ENCODE measurements at regions not wholly inside any gene's neighbourhood (a gene's known extent, or its start where the extent isn't known, plus 50 kb on each side); places are given as distances from the start of the nearest gene placed in this dataset.

GRCh38 chr10:124198871-124199270, 105.5 kb upstream of the CHST15 start:
- no peak for ATAC-seq
- Histone ChIP-seq H3K36me3 (no peaks in the 10 kb centered on the region), H3K4me1 (no peaks in the 10 kb centered on the region), H3K9me3 (no peaks in the 10 kb centered on the region), H3K4me3 (no peak overlapping the region), H3K27ac (no peak overlapping the region), H3K27me3 (no peaks in the 10 kb centered on the region)
- TF ChIP-seq POLR2A (IDR thresholded peaks at IDR 0.05) (no peak), CTCF (IDR thresholded peaks at IDR 0.05) (no peak)
- intact Hi-C loops (cut with DNase I), result no loop called here
- no peak for DNase-seq
- WGBS (ENCODE audit: insufficient coverage, low coverage, low lambda C conversion rate, missing lambda C conversion rate), result 75% methylated on average over 2 of the region's 2 CpGs

GRCh38 chr10:124198125-124198501, 104.7 kb upstream of the CHST15 start:
- no peak for ATAC-seq
- Histone ChIP-seq H3K27ac (no peak overlapping the region), H3K4me3 (no peak overlapping the region), H3K27me3 (no peaks in the 10 kb centered on the region), H3K4me1 (no peaks in the 10 kb centered on the region), H3K36me3 (no peaks in the 10 kb centered on the region), H3K9me3 (no peaks in the 10 kb centered on the region)
- TF ChIP-seq POLR2A (IDR thresholded peaks at IDR 0.05) (no peak), CTCF (IDR thresholded peaks at IDR 0.05) (no peak)
- intact Hi-C loops (cut with DNase I), result no loop called here
- DNase-seq, result peak in 1 of 3 donors; percentile 31
- 51% methylated on average over 5 of the region's 5 CpGs for WGBS (ENCODE audit: insufficient coverage, low coverage, low lambda C conversion rate, missing lambda C conversion rate)

GRCh38 chr10:124197371-124198124, 104.2 kb upstream of the CHST15 start:
- peak in 1 of 3 donors; percentile 26 for DNase-seq
- intact Hi-C loops (cut with DNase I), result no loop called here
- ATAC-seq, result no peak

GRCh38 chr10:124196659-124197058, 103.3 kb upstream of the CHST15 start:
- H3K27ac ChIP-seq, result no peak overlapping the region

More at GRCh38 chr10:124197371-124198124, 104.2 kb upstream of the CHST15 start:
- TF ChIP-seq POLR2A (IDR thresholded peaks at IDR 0.05) (no peak), CTCF (IDR thresholded peaks at IDR 0.05) (no peak)
- WGBS (ENCODE audit: insufficient coverage, low coverage, low lambda C conversion rate, missing lambda C conversion rate), result 72% methylated on average over 23 of the region's 25 CpGs
- Histone ChIP-seq H3K27me3 (no peaks in the 10 kb centered on the region), H3K4me1 (no peaks in the 10 kb centered on the region), H3K27ac (no peak overlapping the region), H3K4me3 (no peak overlapping the region), H3K36me3 (no peaks in the 10 kb centered on the region), H3K9me3 (no peaks in the 10 kb centered on the region)

More at GRCh38 chr10:124196659-124197058, 103.3 kb upstream of the CHST15 start:
- no peaks in the 10 kb centered on the region for H3K27me3 ChIP-seq
- DNase-seq, result peak in 1 of 3 donors; percentile 16
- intact Hi-C loops (cut with DNase I), result no loop called here
- TF ChIP-seq CTCF (IDR thresholded peaks at IDR 0.05) (no peak), POLR2A (IDR thresholded peaks at IDR 0.05) (no peak)
- no peaks in the 10 kb centered on the region for H3K9me3 ChIP-seq
- 32% methylated on average over 5 of the region's 5 CpGs for WGBS (ENCODE audit: insufficient coverage, low coverage, low lambda C conversion rate, missing lambda C conversion rate)
- no peaks in the 10 kb centered on the region for H3K4me1 ChIP-seq
- no peak overlapping the region for H3K4me3 ChIP-seq
- no peak for ATAC-seq
- H3K36me3 ChIP-seq, result no peaks in the 10 kb centered on the region
